H1 (cell line): ENCODE measurements at regions not wholly inside any gene's neighbourhood (a gene's known extent, or its start where the extent isn't known, plus 50 kb on each side); places are given as distances from the start of the nearest gene placed in this dataset.

Experiments used
- CTCF ChIA-PET: fragments of 300-600 bp; sonication (Branson Sonifier 250); formaldehyde crosslinking; loops from one replicate; lab custom pipeline; 2021; ENCODE audit not compliant: partially characterized antibody; lab: Charles Lee
- POLR2A ChIA-PET: fragments of 300-600 bp; sonication (Branson Sonifier 250); formaldehyde crosslinking; loops from one replicate; lab custom pipeline; 2021; ENCODE audit warnings: inconsistent platforms; ENCODE audit not compliant: partially characterized antibody; lab: Charles Lee
- DNase-seq, 2 experiments: peaks; one replicate each; pipeline versions ENCODE4 v3.0.0 to v3.0.0-alpha.2; 2010 to 2022; ENCODE audit warnings: low spot score in 2 of 2, low read depth in 1 of 2, mixed read lengths in 1 of 2
- FAIRE-seq: peaks from 2 replicates; lab custom pipeline; 2011; peaks lifted over from hg19 to GRCh38; lab: Jason Lieb, UNC
- H2AFZ ChIP-seq: 2 replicates; pipeline ENCODE4 v1.8.1; 2012; ENCODE audit warnings: low read length, inconsistent platforms
- H2AK5ac ChIP-seq: 2 replicates; pipeline ENCODE4 v1.6.1; 2013; ENCODE audit warnings: low read depth, low read length
- H2BK120ac ChIP-seq: replicated peaks from 2 replicates; pipeline ENCODE3; 2013; ENCODE audit warnings: low read depth, low read length, inconsistent platforms
- H2BK12ac ChIP-seq: 2 replicates; pipeline ENCODE4 v1.6.1; 2013; ENCODE audit warnings: low read depth, low read length
- H2BK15ac ChIP-seq: 2 replicates; pipeline ENCODE4 v1.6.1; 2013; ENCODE audit warnings: low read length
- H2BK20ac ChIP-seq: 2 replicates; pipeline ENCODE4 v1.6.1; 2013; ENCODE audit warnings: low read length
- H2BK5ac ChIP-seq: 2 replicates; pipeline ENCODE4 v1.6.1; 2013; ENCODE audit warnings: low read depth, low read length
- H3K14ac ChIP-seq: 2 replicates; pipeline ENCODE4 v1.6.1; 2013; ENCODE audit warnings: inconsistent platforms; ENCODE audit not compliant: insufficient read length
- H3K18ac ChIP-seq: 2 replicates; pipeline ENCODE4 v1.6.1; 2013; ENCODE audit warnings: low read length; ENCODE audit errors: extremely low read depth
- H3K23ac ChIP-seq: 2 replicates; pipeline ENCODE4 v1.6.1; 2013; ENCODE audit warnings: inconsistent platforms; ENCODE audit not compliant: insufficient read length
- H3K23me2 ChIP-seq: 2 replicates; pipeline ENCODE4 v1.6.1; 2013; ENCODE audit warnings: low read depth, low read length
- H3K27ac ChIP-seq: 2 replicates; pipeline ENCODE4 v1.6.1; 2011; ENCODE audit warnings: low read depth, low read length, inconsistent platforms
- H3K27me3 ChIP-seq, 4 experiments: replicated peaks in 1 of 4; 1 replicate in 1 of 4; 2 replicates in 3 of 4; pipeline versions ENCODE4 v1.6.1 to v1.8.1; 2011 to 2013; ENCODE audit warnings: low read length in 3 of 4, mild to moderate bottlenecking in 3 of 4, inconsistent platforms in 2 of 4, mixed read lengths in 2 of 4, moderate library complexity in 1 of 4; ENCODE audit not compliant: control insufficient read depth in 3 of 4, insufficient read depth in 3 of 4; ENCODE audit errors: extremely low read depth in 1 of 4
- H3K36me3 ChIP-seq, 4 experiments: 2 replicates each; pipeline versions ENCODE4 v1.6.1 to v1.8.1; 2011 to 2013; ENCODE audit warnings: mild to moderate bottlenecking in 4 of 4, low read length in 3 of 4, moderate library complexity in 2 of 4, control low read depth in 1 of 4, inconsistent platforms in 1 of 4; ENCODE audit not compliant: insufficient read depth in 4 of 4, control insufficient read depth in 2 of 4
- H3K4ac ChIP-seq: replicated peaks from 2 replicates; pipeline ENCODE3; 2013; ENCODE audit warnings: low read length, low read depth, mixed read lengths, inconsistent platforms; ENCODE audit not compliant: insufficient read length
- H3K4me1 ChIP-seq, 4 experiments: replicated peaks in 1 of 4; 1 replicate in 1 of 4; 2 replicates in 3 of 4; pipeline versions ENCODE4 v1.6.1 to v1.8.1; 2011 to 2013; ENCODE audit warnings: low read length in 3 of 4, inconsistent platforms in 2 of 4, mixed read lengths in 1 of 4; ENCODE audit not compliant: insufficient read depth in 4 of 4, control insufficient read depth in 3 of 4
- H3K4me2 ChIP-seq, 2 experiments: 2 replicates each; pipeline versions ENCODE4 v1.6.1 to v1.8.1; 2011 to 2013; ENCODE audit warnings: low read depth in 2 of 2, low read length in 2 of 2, control low read depth in 1 of 2, inconsistent platforms in 1 of 2, mild to moderate bottlenecking in 1 of 2; ENCODE audit not compliant: insufficient read depth in 1 of 2
- H3K4me3 ChIP-seq, 4 experiments: fragments of 200-600, 300-600 bp in 1 of 4; sonication (generic), shearing (Covaris generic), sonication (Bioruptor Twin) in 1 of 4; 2 replicates each; pipeline versions ENCODE4 v1.5.1 to v1.8.1; 2011 to 2016; ENCODE audit warnings: low read length in 4 of 4, low read depth in 3 of 4, control low read depth in 2 of 4, inconsistent platforms in 2 of 4, mild to moderate bottlenecking in 2 of 4, mixed read lengths in 1 of 4, moderate library complexity in 1 of 4; ENCODE audit not compliant: insufficient read depth in 2 of 4; ENCODE audit errors: extremely low read depth in 1 of 4
- H3K56ac ChIP-seq: replicated peaks from 2 replicates; pipeline ENCODE3; 2013; ENCODE audit warnings: low read depth, mild to moderate bottlenecking, mixed read lengths, low read length, inconsistent platforms; ENCODE audit not compliant: insufficient read length
- H3K79me1 ChIP-seq: 2 replicates; pipeline ENCODE4 v1.6.1; 2013; ENCODE audit warnings: low read depth, low read length, control low read depth
- H3K79me2 ChIP-seq, 2 experiments: 2 replicates each; pipeline versions ENCODE4 v1.6.1 to v1.8.1; 2012 to 2013; ENCODE audit warnings: low read length in 2 of 2, mild to moderate bottlenecking in 2 of 2, inconsistent platforms in 1 of 2; ENCODE audit not compliant: insufficient read depth in 2 of 2, control insufficient read depth in 1 of 2
- H3K9ac ChIP-seq, 4 experiments: replicated peaks in 1 of 4; 1 replicate in 1 of 4; 2 replicates in 3 of 4; pipeline versions ENCODE4 v1.6.1 to v1.8.1; 2011 to 2013; ENCODE audit warnings: low read depth in 3 of 4, low read length in 3 of 4, control low read depth in 2 of 4, mild to moderate bottlenecking in 2 of 4, moderate library complexity in 2 of 4, inconsistent platforms in 1 of 4; ENCODE audit errors: extremely low read depth in 1 of 4
- H3K9me3 ChIP-seq, 2 experiments: 2 replicates each; pipeline versions ENCODE4 v1.6.1 to v1.8.1; 2012 to 2013; ENCODE audit warnings: mild to moderate bottlenecking in 2 of 2, moderate library complexity in 2 of 2, control low read depth in 1 of 2, inconsistent platforms in 1 of 2, low read depth in 1 of 2, low read length in 1 of 2, mixed read lengths in 1 of 2; ENCODE audit not compliant: insufficient read depth in 2 of 2
- H4K20me1 ChIP-seq, 2 experiments: replicated peaks in 1 of 2; 2 replicates each; pipeline versions ENCODE3 to v1.8.1; 2011 to 2013; ENCODE audit warnings: inconsistent platforms in 2 of 2, low read length in 2 of 2, mild to moderate bottlenecking in 1 of 2; ENCODE audit not compliant: insufficient read depth in 2 of 2, control insufficient read depth in 1 of 2
- H4K5ac ChIP-seq: 2 replicates; pipeline ENCODE4 v1.6.1; 2013; ENCODE audit warnings: low read length, low read depth, mixed read lengths, inconsistent platforms; ENCODE audit not compliant: insufficient read length
- H4K8ac ChIP-seq: 2 replicates; pipeline ENCODE4 v1.8.0; 2013; ENCODE audit warnings: mild to moderate bottlenecking, moderate library complexity, low read length, inconsistent platforms; ENCODE audit not compliant: insufficient read depth; ENCODE audit errors: extremely low read depth
- H4K91ac ChIP-seq: replicated peaks from 2 replicates; pipeline ENCODE3; 2013; ENCODE audit warnings: low read length, mixed read lengths, inconsistent platforms; ENCODE audit not compliant: insufficient read length
- ASH2L ChIP-seq: fragments of 200-600, 300-600 bp; sonication (generic); IDR thresholded peaks from one replicate; pipeline ENCODE4 v1.7.1; 2017; ENCODE audit warnings: low read length
- CTCF ChIP-seq, 3 experiments: IDR thresholded peaks; 1 replicate in 2 of 3; 2 replicates in 1 of 3; pipeline versions ENCODE4 v1.5.1 to v1.6.1; 2011; ENCODE audit warnings: low read length in 3 of 3, mild to moderate bottlenecking in 3 of 3, inconsistent platforms in 2 of 3, low read depth in 1 of 3, moderate library complexity in 1 of 3; ENCODE audit not compliant: insufficient read depth in 1 of 3; ENCODE audit errors: control extremely low read depth in 1 of 3
- EGR1 ChIP-seq: IDR thresholded peaks from 2 replicates; pipeline ENCODE4 v1.6.1; 2011; ENCODE audit warnings: low read depth, low read length, borderline replicate concordance
- WGBS, 2 experiments: shearing (Covaris generic) in 1 of 2; methylation state at CpG; one replicate each; pipeline versions ENCODE4 v1.1.6 to v1.1.7; 2013 to 2015; ENCODE audit warnings: low lambda C conversion rate in 2 of 2, mixed read lengths in 2 of 2, inconsistent platforms in 1 of 2, low coverage in 1 of 2, missing lambda C conversion rate in 1 of 2; ENCODE audit not compliant: insufficient replicate concordance in 2 of 2, insufficient coverage in 1 of 2, insufficient read length in 1 of 2; ENCODE audit errors: extremely low coverage in 1 of 2, missing lambda C conversion rate in 1 of 2; 5-methylcytosine and 5-hydroxymethylcytosine counted together

GRCh38 chr6:77133031-77133430 lies 330.3 kb downstream of the HTR1B start:
- 90% methylated on average over 5 of the region's 5 CpGs; no CpG with 5 or more reads in 1 of the 2 experiments for WGBS, 2 experiments
- Histone ChIP-seq H4K20me1 (no peaks in the 10 kb centered on the region), H3K27me3 (no peaks in the 10 kb centered on the region), H2BK120ac (no peak overlapping the region), H2BK15ac (no peak overlapping the region), H4K91ac (no peak overlapping the region), H2BK5ac (no peak overlapping the region), H3K4me1 (no peaks in the 10 kb centered on the region), H3K4ac (no peak overlapping the region), H3K9ac (no peak overlapping the region), H2AFZ (peak overlapping the region; percentile 78; the same call in 1 of the 2 replicates), H3K27ac (no peak overlapping the region), H4K8ac (no peak overlapping the region), H4K5ac (no peak overlapping the region), H3K79me2 (no peaks in the 10 kb centered on the region), H3K4me3 (no peak overlapping the region), H3K9me3 (no peaks in the 10 kb centered on the region), H2BK20ac (no peak overlapping the region), H3K79me1 (no peaks in the 10 kb centered on the region), H3K4me2 (no peak overlapping the region), H2BK12ac (no peak overlapping the region), H3K18ac (no peak overlapping the region), H3K14ac (no peak overlapping the region), H3K23ac (no peak overlapping the region), H3K23me2 (no peaks in the 10 kb centered on the region), H3K56ac (no peak overlapping the region), H3K36me3 (no peaks in the 10 kb centered on the region), H2AK5ac (no peak overlapping the region)
- no peak for TF ChIP-seq ASH2L
- TF ChIP-seq EGR1, result no peak
- peak in 1 of 3 experiments; percentile 37; a peak in 1 of 4 replicates for TF ChIP-seq CTCF (IDR thresholded peaks at IDR 0.05; ENCODE audit: control extremely low read depth in 1 of 3, insufficient read depth in 1 of 3, low read depth in 1 of 3, low read length in 3 of 3)
- CTCF ChIA-PET, result interaction anchor here (0.6 kb wide), 3 partner anchors 276 to 1206 kb away, joined by 3 read pairs; no protein-coding TSS in a partner anchor
- DNase-seq (no peak), FAIRE-seq (no peak)
- POLR2A ChIA-PET, result no interaction called here
